SH-SY5Y (cell line): ENCODE measurements at regions not wholly inside any gene's neighbourhood (a gene's known extent, or its start where the extent isn't known, plus 50 kb on each side); places are given as distances from the start of the nearest gene placed in this dataset.

ENCODE experiments used
- GATA2 ChIP-seq: IDR thresholded peaks from 2 replicates; pipeline ENCODE4 v1.6.1; 2011; ENCODE audit warnings: mild to moderate bottlenecking, low read depth, low read length
- GATA3 ChIP-seq: IDR thresholded peaks from 2 replicates; pipeline ENCODE4 v1.6.1; 2011; ENCODE audit warnings: low read depth, mild to moderate bottlenecking, low read length, moderate library complexity

DNA sequence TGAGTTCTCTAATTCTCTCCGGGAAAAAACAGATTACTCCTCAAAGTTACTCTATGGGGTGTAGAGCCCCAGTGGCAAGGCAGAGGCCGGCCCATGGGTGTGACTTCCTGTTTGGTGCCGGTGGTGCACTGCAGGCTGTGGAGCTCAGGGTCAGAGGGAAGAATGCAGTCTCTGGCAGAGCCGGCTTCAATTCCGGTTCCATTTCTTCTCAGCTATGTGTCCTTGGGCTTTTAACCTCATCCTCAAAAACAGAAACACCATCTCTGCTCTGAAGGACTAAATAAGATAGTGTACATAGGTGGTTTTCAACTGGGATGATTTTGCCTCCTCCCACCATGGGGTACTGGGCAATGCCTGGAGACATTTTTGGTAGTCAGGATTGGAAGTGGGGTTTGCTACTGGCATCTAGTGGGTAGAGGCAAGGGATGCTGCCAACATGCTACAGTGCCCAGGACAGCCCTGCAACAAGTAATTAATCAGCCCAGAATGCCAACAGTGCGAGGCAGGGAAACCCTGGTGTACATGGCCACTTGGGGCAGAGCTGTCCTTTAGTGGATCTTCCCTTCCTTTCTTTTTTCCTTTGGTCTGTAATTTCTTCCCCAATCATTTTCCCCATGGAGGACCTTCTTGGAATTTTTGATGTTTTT is 81.2 kb downstream of the INSIG2 start:
- TF ChIP-seq GATA3 (no peak), GATA2 (no peak)
